ENCODE measurements at regions not wholly inside any gene's neighbourhood (a gene's known extent, or its start where the extent isn't known, plus 50 kb on each side); places are given as distances from the start of the nearest gene placed in this dataset.

- H2AFZ ChIP-seq (ENCODE audit: low read depth) = no peak overlapping the region
- no peak overlapping the region for H3K4me3 ChIP-seq (IDR thresholded peaks at IDR 0.05; ENCODE audit: insufficient read depth, low read depth, low read length)
- H3K79me2 ChIP-seq (ENCODE audit: insufficient read depth, low read depth) = no peaks in the 10 kb centered on the region
- no peak overlapping the region for H3K4me2 ChIP-seq
- H3K9ac ChIP-seq = no peak overlapping the region
- no peaks in the 10 kb centered on the region for H4K20me1 ChIP-seq (ENCODE audit: insufficient read depth)
- no peak for TF ChIP-seq CTCF (conservative IDR thresholded peaks at IDR 0.05; ENCODE audit: low read depth, low read length)
- H3K4me1 ChIP-seq (ENCODE audit: low read depth, poor library complexity, severe bottlenecking) = no peaks in the 10 kb centered on the region
- H3K27ac ChIP-seq = no peak overlapping the region
- no peaks in the 10 kb centered on the region for H3K27me3 ChIP-seq (ENCODE audit: insufficient read depth, low read depth)
- no peaks in the 10 kb centered on the region for H3K36me3 ChIP-seq (ENCODE audit: insufficient read depth)
Measured at GRCh38 chr13:34056733-34057258, 238.8 kb downstream of the RFC3 start.

GRCh38 chr13:34064456-34065205, 246.7 kb downstream of the RFC3 start:
- Histone ChIP-seq H3K79me2 (ENCODE audit: insufficient read depth, low read depth) (no peaks in the 10 kb centered on the region), H4K20me1 (ENCODE audit: insufficient read depth) (no peaks in the 10 kb centered on the region), H3K27me3 (ENCODE audit: insufficient read depth, low read depth) (no peaks in the 10 kb centered on the region), H2AFZ (ENCODE audit: low read depth) (no peak overlapping the region), H3K9ac (no peak overlapping the region), H3K36me3 (ENCODE audit: insufficient read depth) (no peaks in the 10 kb centered on the region), H3K4me2 (no peak overlapping the region), H3K4me3 (IDR thresholded peaks at IDR 0.05; ENCODE audit: insufficient read depth, low read depth, low read length) (no peak overlapping the region), H3K4me1 (ENCODE audit: low read depth, poor library complexity, severe bottlenecking) (no peaks in the 10 kb centered on the region), H3K27ac (no peak overlapping the region)
- TF ChIP-seq CTCF (conservative IDR thresholded peaks at IDR 0.05; ENCODE audit: low read depth, low read length) = no peak

GRCh38 chr13:34065928-34066327, 248.0 kb downstream of the RFC3 start:
- TF ChIP-seq CTCF (conservative IDR thresholded peaks at IDR 0.05; ENCODE audit: low read depth, low read length) = no peak
- no peak overlapping the region for H3K4me2 ChIP-seq
- H3K9ac ChIP-seq = no peak overlapping the region
- H3K79me2 ChIP-seq (ENCODE audit: insufficient read depth, low read depth) = no peaks in the 10 kb centered on the region
- no peaks in the 10 kb centered on the region for H3K4me1 ChIP-seq (ENCODE audit: low read depth, poor library complexity, severe bottlenecking)
- no peaks in the 10 kb centered on the region for H4K20me1 ChIP-seq (ENCODE audit: insufficient read depth)
- H3K4me3 ChIP-seq (IDR thresholded peaks at IDR 0.05; ENCODE audit: insufficient read depth, low read depth, low read length) = no peak overlapping the region
- no peak overlapping the region for H2AFZ ChIP-seq (ENCODE audit: low read depth)
- H3K36me3 ChIP-seq (ENCODE audit: insufficient read depth) = no peaks in the 10 kb centered on the region
- no peaks in the 10 kb centered on the region for H3K27me3 ChIP-seq (ENCODE audit: insufficient read depth, low read depth)
- H3K27ac ChIP-seq = no peak overlapping the region

GRCh38 chr13:34066344-34066743, 248.4 kb downstream of the RFC3 start:
- Histone ChIP-seq H3K27me3 (ENCODE audit: insufficient read depth, low read depth) (no peaks in the 10 kb centered on the region), H4K20me1 (ENCODE audit: insufficient read depth) (no peaks in the 10 kb centered on the region), H3K9ac (no peak overlapping the region), H3K79me2 (ENCODE audit: insufficient read depth, low read depth) (no peaks in the 10 kb centered on the region), H3K4me1 (ENCODE audit: low read depth, poor library complexity, severe bottlenecking) (no peaks in the 10 kb centered on the region), H3K36me3 (ENCODE audit: insufficient read depth) (no peaks in the 10 kb centered on the region), H3K4me3 (IDR thresholded peaks at IDR 0.05; ENCODE audit: insufficient read depth, low read depth, low read length) (no peak overlapping the region), H2AFZ (ENCODE audit: low read depth) (no peak overlapping the region), H3K4me2 (no peak overlapping the region), H3K27ac (no peak overlapping the region)
- TF ChIP-seq CTCF (conservative IDR thresholded peaks at IDR 0.05; ENCODE audit: low read depth, low read length) = no peak

Data from KMS-11 (cell line).